Activated effector memory CD4-positive, alpha-beta T cell treated with Interleukin-2 at 50 U/mL for 16 hours (primary cell): ENCODE measurements at regions not wholly inside any gene's neighbourhood (a gene's known extent, or its start where the extent isn't known, plus 50 kb on each side); places are given as distances from the start of the nearest gene placed in this dataset.
"Not testable (repeated sequence)": the region's sequence is repeated elsewhere in the genome, so short reads cannot be mapped to it uniquely, and the experiment has no call there.

Experiments
- DNase-seq: peaks from one replicate; pipeline ENCODE4 v3.0.0-alpha.2; 2020

DNA sequence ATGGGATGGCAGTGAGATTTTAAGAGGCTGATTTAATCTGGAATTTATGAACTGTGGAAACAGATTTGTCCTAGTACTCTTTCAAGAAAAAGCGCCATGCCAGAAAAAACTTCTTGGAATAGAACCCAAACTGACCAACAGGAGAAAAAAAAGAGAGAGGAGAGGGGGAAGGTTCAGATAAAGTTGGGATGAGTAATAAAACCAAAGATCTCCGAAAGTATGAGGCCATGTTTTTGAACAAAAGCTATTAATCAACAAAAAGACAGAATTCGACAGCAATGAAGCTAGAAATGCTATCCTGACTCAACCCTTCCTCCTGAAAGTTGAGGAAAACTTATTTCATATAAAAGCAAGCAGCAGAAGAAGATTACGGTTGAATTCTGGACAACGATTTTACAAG lies 135.5 kb downstream of the CEMIP2 start:
- DNase-seq = no peak

DNA sequence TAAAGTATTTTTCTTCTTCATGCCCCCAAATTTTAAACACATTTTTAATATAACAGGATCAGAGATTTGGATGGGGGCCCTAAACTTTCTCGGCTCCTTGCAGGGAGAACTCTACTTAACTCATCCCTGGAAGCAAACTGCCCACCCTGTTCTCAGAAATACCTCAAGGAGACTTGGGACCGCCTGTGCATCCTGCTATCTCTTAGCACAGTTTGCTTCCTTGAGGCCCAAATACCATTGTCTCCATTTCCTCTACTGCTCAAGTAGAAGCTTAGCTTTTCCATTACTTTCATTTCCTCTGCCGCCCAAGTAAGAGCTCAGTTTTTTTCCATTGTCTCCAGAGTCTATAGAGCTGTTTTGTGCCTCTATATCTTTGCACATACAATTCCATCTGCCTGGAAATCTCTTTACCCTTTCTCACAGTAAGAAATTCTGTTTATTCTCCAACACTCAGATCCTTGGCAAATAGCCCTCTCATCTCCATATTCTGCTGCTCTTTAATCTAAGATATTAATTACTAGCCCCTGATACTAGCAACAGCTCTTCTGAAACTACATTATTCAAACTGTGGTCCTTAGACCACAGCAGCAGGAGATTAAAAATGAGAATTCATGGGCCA lies 137.8 kb downstream of the CEMIP2 start:
- no peak for DNase-seq

DNA sequence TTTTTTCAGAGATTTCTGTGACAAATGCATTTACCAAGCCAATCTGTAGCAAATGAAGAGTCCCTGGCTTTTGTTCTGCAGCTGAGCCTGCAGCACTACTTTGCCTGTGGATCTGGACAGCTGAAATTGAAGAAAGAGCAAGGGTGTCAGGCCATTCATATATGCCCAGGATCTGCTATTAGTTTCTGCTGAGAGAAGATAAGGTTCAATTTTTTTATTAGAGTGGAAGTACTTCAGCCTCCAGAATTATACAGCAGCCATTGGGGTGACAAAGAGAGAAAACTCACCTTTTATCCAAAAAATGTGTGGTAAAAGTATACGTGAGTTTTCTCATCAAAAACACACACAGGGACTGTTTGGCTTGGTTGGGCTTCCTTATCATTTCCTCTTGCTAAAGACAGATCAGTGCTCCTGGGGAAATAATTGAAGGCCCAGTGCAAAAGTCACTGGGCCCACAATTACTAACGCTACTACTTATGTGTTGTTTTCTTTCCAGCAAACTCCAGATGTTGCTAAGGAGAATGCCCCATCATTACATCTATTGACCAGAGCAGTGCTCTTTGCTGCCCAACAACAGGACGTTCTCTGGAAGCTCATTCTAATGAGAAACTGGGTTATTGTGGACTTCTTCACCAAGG lies 138.6 kb downstream of the CEMIP2 start:
- no peak for DNase-seq

DNA sequence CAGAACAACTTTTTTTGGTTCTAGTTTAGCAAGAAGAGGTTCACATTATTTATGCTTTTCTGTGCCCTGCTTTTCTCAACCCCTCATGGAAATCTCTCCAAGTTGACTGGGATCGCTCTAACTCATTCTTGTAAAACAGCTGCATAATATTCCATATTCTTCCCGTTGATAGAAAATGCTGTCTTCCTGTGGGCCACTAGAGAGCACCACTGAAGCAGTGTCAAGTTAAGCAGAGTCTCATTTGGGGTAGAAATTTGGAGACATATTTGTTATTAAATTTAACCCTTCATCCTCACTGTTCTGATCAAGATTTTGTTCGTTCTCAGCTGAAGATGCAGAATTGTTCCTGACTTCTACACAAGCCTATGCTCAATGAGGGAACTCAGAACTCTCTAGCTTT lies 140.1 kb downstream of the CEMIP2 start:
- DNase-seq = no peak

DNA sequence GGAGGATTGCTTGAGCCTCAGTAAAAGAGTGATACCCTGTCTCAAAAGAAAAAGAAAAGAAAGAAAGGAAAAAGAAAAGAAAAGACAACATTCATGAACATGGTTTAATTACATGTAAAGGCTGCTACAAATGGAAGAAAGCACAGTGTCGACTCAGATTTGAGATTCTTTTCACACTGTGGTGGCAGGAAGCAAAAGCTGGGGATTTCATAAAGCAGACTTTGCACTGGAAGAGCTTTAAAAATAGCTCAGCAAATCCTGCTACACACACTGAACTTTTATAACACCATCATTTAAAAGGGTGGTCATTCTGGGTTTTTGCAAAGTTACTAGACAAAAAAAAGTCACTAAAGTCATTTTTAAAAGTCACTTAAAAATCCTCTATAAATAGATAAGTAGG lies 140.8 kb downstream of the CEMIP2 start:
- no peak for DNase-seq

DNA sequence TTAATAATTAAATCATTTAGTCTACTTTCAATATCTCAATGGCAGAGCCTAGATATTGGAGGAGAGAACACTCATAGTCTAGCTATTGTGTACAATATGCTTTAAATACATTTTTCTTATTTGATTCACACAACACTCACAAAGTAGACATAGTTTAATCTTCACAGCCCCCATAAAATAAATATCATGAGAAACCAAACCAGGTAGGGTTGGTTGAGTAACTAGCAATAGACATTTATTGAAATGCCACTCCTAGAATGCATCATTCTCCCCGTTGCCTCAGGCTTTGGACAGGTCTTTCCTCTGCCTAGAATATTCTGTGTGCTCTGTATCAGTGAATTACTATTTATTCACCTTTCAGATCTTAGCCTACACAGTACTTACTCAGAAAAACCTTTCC lies 141.9 kb downstream of the CEMIP2 start:
- no peak for DNase-seq

DNA sequence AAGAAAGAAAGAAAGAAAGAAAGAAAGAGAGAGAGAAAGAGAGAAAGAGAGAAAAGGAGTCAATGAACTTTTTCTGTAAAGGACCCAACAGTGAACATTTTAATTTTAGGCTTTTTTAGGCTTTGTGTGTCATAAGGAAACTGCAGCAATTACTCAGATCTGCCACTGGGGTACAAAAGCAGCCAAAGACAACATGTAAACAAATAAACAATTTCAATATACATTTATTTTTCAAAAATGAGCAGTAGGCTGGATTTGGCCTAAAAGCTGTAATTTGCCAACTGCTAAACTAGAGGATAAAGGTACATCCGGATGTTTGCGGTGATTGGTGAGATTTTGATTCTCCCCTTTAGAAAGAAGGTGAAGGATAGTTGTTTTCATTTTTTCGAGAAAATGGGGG lies 143.6 kb downstream of the CEMIP2 start:
- no peak for DNase-seq

DNA sequence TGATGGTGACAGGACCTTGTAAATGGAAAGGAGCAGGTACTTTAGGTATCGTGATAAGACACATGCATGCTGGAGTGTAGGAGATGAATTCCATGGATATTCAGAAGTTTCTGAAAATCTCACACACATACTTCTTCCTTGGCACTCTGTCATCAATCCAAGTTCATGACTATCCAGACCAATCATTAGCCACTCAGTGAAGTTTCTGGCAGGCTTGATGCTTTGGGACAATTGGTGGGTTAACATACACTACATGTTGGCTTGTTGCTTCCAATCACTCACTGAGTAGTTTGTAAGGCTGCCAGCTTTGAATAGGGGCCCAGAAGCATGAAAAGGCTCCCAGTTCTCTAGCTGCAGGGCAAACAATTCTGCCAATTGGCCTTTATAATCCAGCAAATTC lies 147.6 kb downstream of the CEMIP2 start:
- no peak for DNase-seq

DNA sequence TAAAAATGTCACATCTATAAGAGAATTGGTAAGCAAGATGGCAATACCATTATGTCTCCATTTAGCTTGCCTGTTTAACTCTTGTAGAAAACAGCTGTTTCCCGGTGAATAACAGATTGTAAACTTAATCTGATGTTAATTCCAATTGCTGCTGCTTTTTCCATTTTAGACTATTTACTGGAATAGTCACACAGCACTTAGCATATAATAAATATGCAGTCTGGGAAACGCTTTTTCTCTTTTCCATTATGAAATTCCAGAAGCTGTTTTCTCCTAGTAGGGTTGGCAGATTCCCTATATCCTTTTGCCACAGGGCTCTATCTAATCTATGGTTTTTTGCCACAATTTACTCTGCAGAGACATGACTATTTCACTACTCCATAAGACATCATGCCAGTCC lies 148.0 kb downstream of the CEMIP2 start:
- no peak for DNase-seq

DNA sequence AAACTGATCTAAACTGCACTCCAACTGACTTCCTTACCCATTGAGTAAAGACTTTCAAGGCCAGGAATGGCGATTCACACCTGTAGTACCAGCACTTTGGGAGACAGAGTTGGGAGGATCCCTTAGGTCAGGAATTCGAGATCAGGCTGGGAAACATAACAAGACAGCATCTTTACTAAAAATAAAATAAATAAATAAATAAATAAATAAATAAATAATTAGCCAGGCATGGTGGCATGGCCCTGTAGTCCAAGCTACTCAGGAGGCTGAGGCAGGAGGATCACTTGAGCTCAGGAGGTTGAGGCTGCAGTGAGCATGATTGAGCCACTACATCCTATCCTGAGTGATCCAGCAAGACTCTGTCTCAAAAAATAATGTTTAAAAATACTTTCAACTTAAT lies 148.4 kb downstream of the CEMIP2 start:
- no peak for DNase-seq

DNA sequence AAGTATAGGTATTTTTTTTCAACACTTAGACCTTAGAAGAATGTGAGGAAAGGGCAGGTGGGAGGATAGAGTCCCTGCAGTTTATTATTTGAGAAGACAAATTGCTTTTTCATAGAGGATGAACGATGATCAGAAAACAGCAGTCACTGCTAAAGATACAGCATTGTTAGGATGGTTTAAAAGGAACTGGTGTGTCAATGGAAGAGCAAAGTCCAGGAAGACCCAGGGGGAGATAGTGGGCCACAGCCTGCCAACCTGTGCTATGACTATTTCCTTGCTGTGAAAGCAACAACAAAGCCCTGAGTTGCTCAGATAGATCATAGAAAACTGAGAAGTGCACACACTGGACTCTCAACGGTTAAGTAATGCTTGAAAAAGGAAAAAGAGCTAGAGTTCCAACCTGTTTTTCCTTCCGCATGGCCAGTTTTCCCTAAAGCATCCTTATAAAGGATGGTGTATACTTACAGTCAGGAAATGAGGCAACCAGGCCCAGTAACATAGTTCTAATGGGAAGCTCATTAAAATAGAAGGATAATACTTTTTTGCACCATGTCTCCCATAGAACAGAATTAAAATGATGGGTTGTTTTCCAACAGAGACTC lies 153.8 kb downstream of the CEMIP2 start:
- no peak for DNase-seq

DNA sequence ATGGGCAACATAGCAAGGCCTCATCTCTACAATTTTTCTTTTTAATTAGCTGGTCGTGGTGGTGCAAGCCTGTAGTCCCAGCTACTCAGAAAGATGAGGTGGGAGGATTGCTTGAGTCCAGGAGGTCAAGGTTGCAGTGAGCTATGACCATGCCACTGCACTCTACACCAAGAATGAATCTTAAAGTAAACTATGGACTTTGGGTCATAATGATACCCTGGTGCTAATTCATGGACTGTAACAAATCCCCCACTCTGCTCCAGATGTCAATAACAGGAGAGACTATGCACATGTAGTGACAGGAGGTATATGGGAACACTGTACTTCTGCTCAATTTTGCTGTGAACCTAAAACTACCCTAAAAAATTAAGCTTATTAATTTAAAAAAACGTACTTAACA lies 155.4 kb downstream of the CEMIP2 start:
- DNase-seq = no peak

DNA sequence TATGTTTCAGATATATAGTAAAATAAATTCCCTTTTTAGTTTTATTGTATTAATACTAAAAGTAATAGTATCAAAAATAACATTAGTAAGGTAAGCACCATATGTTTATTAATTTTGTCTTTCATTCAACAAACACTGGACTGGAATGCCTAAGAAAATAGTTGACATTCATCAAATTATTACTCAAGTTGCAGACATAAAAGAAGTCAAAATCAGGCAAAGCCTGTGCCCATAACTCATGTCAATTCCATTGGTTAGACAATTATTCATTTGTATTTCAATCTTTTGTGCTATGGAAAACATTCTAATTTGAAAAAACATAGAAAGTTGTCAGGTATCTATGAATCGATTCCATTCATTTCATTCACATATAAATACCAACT lies 158.9 kb downstream of the CEMIP2 start:
- DNase-seq = no peak

DNA sequence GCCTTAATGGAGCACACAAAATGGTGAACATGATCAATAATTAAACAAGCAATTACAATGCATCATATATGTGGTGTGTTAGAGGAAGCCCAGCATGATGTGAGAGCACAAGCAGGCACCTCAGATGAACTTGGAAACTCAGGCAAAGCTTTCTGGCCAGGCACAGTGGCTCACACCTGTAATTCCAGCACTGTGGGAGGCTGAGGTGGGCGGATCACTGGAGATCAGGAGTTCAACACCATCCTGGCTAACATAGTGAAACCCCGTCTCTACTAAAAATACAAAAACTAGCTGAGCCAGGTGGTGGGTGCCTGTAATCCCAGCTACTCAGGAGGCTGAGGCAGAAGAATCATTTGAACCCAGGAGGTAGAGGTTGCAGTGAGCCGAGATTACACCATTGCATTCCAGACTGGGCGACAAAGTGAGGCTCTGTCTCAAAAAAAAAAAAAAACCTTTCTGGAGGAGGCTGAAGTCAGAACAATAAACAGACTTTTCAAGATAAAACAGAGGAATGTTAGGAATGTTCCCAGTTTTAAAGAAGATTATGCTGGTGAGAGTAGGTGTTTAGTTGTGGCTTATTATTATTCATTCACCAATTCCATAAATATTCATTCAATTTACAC lies 159.4 kb downstream of the CEMIP2 start:
- DNase-seq = no peak

DNA sequence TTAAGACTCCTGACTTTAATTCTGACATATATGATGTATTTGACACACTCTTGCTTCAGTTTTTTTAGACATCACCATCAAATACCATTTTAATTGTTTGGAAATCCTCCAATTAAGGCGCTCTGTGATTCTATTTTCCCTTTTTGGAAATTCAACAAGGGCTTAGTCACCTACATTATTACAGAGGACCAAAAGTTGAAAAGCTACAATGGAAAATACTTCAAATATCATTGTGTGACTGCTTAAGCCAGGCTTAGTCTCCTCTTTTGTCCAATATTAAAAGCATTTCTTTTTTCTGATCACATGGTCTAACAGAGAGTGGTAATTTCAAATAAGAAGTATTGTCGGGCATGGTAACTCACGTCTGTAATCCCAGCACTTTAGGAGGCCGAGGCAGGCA lies 160.3 kb downstream of the CEMIP2 start:
- no peak for DNase-seq

DNA sequence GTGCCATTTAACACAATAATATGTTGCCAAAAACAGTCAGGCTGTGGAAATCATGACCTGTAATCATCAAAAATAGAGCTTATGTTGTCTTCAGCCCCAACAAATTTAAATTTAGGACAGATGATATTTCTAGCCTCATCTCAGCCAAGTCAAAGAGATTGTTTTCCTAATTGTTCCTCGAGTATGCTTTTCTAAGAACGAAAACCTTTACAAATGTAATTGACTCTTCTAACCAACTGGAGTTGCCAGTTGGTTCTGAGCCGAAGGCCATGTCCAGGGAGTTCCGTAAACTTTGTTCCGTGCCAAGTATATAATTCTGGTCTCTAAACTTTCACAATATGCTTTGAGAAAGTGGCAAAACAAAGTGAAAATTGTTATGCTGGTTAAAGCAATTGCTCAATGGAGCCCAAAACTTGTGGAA lies 160.8 kb downstream of the CEMIP2 start:
- DNase-seq = no peak

DNA sequence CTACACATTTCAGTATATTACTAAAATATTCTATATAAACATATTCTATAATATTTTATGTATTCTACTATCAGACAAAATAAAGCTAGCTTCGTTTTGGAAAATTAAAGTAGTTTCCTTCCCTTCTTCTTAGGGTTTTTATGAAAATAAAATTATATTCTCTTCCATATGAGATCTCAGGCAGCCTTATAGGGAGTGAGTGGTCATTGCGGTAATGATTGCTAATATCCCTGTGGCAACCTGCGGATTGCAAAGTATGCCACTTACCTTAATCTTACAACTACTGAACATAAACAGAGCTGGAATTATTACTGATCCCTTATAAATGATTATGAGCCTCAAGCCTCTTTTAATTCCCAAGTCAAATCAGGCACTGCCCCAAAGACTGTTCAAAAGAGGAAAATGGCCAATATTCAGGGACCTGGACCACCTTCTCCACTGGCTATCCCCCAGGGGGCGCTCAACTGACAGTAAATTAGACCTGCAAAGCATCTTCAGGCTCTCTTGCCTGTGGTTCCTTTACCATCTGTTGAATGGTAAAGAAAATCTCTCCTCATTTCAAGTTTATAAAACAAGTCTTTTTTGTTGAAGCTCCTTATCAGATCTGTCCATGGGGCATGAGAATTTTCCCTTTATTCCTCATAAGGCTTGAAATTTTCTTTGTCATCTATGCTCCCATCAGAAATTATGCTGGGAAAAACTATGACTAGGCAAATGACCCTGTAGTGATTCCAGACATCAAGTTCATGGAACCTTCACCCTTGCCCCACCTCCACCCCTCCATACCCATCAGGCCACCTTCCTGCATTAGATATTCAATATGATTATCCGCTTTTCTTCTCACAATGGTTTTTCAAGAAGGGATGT lies 163.9 kb downstream of the CEMIP2 start:
- peak; percentile 61 for DNase-seq

DNA sequence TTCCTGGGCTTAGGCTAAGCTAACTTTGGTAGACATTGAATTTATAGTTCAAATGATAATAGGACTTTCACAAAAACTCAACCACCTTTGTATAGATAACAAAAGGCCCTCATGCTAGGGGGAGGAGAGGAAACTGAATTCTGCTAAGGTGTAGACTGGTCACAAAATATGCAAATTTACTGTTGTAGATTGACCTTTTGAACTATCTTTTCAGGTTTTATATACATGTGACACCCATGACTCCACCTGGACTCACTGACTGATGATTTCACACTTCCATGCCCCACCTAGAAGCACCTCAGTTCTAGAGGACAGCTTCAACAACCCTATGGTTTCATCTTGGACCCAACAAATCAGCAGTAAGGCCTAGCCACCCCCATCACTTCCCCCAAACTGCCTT lies 165.7 kb downstream of the CEMIP2 start:
- no peak for DNase-seq

DNA sequence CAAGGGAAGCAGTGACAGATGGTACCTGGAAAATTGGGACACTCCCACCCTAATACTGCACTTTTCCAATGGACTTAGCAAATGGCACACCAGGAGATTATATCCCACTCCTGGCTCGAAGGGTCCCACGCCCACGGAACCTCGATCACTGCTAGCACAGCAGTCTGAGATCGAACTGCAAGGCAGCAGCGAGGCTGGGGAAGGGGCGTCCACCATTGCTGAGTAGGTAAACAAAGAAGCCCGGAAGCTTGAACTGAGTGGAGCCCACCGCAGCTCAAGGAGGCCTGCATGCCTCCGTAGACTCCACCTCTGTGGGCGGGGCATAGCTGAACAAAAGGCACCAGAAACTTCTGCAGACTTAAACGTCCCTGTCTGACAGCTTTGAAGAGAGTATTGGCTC lies 172.6 kb downstream of the CEMIP2 start:
- DNase-seq = not testable (repeated sequence)

DNA sequence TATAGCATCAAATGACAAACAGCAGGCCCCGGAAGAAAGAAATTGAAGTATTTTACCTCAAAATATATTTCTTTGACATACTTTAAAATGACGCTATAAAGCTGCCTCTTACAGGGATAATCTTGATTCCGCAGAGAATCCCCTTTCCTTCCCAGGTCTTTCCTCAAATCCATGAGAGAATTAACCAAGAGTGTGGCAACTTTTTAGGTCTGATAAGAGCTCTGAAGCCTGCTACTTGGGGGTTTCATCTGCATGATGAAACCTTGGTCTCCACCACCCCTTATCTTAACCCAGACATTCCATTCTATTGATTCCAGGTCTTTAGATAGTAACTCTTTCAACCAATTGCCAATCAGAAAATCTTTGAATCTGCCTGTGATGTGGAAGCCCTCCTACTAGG lies 173.8 kb downstream of the CEMIP2 start:
- DNase-seq = no peak

DNA sequence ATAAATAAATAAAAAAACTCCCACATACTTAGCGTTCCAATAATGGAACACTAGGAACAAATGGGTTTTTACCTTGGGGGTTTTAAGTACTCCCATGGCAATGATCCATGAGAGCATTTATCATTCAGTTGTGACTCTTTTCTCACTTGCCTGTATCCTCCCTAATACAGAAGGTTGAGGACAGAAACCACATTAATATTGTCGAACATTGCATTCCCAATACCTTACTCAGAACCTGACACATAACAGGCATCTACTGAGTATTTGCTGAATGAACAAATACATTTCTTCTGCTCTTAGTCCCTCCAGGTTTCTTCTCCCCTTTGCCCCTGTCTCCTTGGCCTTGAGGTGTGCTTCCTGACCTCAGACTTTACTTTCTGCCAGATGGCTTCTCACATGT lies 175.9 kb downstream of the CEMIP2 start:
- no peak for DNase-seq

DNA sequence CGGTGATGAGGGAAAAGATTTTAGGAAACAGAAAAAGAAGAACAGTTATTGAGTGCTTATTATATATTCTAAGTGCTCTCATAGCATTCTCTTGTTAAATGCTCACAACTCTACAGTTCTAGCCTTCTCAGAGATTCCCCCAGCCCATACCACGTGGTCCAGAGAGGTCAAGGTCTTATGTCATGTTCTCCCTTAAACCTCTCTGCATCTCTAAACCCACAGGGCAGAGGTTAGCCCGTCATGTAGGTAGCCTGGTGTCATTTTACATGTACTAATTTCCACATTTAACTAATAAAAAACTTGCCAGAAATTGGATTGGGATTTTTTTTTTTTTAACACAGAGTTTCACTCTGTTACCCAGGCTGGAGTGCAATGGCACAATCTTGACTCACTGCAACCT lies 178.0 kb downstream of the CEMIP2 start:
- no peak for DNase-seq

DNA sequence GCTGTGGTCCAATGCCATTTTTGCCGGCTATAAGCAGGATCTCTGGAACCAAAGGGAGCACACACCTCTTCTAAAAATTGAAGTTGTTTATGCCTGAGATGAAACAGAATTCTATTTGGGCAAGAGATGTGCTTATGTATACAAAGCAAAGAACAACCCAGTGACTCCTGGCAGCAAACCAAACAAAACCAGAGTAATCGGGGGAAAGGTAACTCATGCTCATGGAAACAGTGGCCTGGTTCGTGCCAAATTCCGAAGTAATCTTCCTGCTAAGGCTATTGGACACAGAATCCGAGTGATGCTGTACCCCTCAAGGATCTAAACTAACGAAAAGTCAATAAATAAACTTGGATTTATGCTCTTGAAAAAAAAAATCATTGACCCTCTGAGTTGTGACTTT lies 178.7 kb downstream of the CEMIP2 start:
- DNase-seq = no peak
